Non-pigmented ciliary epithelial cell (primary cell): ENCODE measurements at regions not wholly inside any gene's neighbourhood (a gene's known extent, or its start where the extent isn't known, plus 50 kb on each side); places are given as distances from the start of the nearest gene placed in this dataset.

ENCODE experiments used
- DNase-seq: peaks from one replicate; pipeline ENCODE4 v3.0.0-alpha.2; 2010; ENCODE audit warnings: low read depth

DNA sequence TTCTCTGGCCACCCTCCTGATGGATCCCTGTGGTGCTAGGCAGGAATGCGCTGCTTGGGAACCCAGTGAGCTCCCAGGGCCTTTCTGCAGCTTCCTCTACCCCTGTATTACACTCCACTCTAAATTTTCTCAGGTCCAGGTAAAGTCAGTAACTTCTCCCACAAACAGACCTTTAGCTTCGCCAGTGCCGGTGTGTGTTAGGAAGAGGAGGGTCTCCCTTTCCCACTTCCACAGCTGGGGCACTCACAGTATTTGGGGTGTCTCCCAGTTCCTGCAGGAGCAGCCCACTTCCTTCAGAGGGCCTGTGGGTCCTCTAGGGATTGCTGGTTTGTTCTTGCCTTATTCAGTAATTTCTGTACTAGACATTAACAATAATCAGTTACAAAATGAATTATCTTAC lies 193.5 kb upstream of the PCDH17 start:
- no peak for DNase-seq

DNA sequence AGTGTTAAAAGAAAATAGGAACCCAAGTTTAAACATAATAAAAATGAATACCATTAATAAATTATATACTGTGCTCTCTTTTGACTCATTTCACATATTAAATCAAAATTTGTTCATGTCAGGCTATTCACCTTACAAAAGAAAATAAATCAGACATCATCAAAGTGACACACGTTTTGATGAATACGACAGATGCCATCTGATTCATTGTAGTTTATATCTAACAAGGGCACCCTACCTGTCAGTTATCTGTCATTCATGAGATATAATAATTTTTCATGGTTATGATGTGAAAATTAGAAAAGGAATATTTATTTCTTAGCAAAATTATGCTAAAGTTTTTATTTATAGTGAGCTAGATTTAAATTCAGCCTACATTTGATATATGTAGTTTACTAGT lies 188.1 kb upstream of the PCDH17 start:
- no peak for DNase-seq

DNA sequence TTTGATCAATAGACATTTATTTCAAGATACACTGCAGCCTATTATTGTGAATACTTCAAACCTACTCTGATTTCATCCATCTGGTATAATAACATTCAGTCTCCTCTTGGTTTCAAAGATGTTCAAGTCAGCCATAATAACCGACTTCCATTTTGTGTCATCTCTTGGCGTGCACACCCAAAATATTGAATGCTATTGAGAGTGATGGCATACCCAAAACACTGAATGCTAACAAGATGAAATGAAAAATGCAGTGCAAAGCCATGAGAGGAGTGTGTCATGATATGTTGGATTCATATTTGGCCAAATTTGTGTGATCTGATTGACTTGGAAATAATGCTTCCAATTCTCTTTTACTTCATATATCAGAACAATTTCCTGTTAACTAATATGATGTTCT lies 181.2 kb upstream of the PCDH17 start:
- DNase-seq, result no peak

DNA sequence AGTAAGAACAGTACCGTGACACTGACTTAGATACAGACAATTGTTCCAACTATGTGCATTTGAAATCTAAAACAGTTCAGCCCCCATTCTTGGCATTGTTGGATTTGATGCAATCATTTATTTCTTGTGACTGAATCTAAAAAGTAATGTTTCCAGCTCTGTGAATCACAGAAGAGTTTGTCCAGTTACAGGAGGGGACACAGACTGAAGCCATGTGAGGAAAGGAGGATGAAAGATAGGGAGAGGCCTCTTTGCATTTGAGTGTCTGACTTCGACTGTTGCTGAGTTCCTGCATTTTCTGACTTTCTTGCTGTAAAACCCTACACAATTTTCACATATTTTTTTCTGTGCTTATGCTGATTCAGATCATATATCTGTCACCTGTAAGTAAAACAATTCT lies 179.3 kb upstream of the PCDH17 start:
- DNase-seq, result no peak

DNA sequence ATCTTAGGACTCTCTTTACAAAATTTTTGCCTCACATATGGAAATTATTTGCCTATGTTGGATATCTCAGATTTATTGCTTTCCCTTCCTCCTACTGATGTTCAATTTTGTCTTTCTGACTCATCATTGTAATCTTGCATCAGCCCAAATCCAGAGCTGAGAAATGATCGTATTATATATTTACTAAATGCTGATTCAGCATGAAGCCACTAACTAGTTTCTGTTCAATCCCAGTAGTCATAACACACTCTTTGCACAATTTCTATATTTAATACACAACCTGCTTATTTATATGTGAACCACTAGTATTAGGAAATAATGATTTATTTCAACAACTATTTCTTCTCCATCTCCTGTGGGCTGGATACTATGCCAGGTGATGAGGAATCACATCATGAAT lies 161.1 kb upstream of the PCDH17 start:
- DNase-seq, result no peak

DNA sequence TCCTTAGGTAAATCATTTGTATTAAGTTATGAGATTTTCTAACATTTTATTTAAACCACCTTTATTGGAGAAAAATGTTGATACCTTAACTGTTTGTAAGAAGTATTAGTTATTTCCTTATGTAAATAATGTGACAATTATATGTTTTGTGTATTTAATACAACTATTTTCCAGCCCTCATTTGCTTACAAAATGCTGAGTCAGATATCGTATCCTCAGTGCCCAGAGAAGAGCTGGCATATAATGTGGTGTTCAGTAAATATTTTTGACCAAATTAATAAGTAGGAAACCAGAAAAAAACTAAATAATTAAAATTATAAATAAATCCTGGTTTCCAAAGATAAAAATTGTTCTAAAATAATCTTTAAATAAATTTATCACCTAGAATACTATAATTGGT lies 140.2 kb upstream of the PCDH17 start:
- DNase-seq, result no peak

DNA sequence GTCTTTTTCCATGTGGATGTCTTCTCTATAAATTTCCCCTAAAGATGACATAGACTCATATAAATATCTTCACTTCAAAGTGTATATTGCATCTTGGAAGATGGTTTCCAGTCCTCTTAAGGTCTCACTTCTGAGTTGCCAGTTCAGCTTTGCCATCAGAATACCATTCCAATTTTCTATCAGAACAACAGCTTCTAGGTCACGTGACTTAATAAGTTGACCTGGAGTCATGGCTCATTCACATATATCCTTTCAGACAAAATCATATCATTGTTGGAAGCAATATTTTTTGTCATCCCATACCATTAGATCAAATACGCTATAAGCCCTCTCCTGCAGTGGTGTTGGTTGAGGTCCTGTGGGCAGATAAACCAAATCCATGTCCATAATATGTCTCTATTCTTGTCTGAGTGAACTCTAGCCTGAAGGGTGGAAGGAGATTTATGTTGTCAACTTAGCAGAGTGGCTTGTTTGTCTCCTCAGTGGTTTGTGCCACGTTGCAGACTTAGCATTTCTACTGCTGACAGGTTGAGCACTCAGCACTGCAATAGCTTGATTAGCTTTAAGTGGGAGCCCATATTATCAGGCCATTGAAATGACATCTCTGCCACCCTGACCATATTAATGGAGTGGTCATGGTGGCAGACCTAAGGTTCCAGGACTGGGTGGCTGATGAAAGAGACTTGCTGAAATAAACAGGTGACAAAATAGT lies 123.6 kb upstream of the PCDH17 start:
- no peak for DNase-seq

DNA sequence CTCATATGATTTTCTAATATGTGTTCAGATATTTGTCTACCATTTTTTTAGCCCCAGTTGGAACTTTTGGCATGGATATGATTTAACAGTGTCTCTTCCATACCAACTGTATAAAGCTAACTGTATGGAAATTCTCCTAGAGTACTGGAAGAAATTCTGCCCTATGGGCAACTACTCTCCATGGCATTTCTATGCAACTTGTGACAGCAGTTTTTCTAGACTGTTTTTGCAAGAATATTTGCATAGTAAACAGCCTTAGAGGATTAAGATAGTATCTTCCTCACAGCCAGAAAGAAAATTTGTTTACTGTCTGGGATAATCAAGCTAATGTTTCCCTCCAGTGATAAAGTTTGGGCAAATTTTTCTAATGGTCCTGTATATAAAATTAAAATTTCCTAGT lies 119.9 kb upstream of the PCDH17 start:
- DNase-seq, result no peak

DNA sequence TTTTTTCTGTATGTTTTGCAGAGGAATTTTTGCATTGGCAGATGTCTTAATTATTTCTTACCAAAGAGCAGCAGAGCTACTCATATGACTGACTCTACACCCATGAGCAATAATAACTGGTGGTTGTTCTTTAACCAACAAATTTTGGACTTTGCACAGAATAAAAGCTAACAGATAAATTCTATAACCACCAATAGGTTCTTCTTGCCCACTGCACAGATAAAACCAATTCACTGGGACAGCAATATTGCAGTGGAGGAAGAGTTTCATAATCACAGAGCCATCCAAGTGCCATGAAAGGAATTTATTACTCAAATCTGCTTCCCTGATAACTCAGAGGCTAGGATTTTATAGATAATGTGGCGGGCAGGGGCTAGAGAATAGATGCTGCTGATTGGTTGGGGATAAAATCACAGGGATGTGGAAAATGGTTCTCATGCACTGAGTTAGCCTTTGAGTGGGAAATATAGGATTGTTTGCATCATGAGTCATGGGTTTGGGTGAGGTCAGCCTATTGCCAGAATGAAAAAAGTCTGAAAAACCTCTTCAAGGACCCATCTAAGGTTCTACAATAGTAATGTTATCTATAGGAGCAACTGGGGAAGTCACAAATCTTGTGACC lies 104.3 kb upstream of the PCDH17 start:
- DNase-seq, result no peak

DNA sequence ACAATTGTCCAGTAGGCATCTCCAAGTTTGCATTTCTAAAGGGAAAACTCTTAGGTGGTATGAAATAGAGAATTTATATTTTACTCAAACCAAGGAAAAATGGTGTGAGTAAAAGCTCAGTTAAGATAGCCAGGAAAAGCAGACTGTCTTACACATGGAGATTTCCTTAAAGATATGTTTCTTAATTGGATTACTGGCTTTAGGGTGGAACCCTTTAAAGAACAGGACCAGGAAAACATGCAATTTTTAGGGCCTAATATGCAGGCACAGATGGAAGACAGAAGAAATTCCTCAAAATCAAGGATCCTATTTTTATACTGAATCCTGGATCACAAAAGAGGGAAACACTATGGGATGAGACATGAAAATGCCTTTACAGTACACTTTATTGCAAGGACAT lies 100.3 kb upstream of the PCDH17 start:
- no peak for DNase-seq

DNA sequence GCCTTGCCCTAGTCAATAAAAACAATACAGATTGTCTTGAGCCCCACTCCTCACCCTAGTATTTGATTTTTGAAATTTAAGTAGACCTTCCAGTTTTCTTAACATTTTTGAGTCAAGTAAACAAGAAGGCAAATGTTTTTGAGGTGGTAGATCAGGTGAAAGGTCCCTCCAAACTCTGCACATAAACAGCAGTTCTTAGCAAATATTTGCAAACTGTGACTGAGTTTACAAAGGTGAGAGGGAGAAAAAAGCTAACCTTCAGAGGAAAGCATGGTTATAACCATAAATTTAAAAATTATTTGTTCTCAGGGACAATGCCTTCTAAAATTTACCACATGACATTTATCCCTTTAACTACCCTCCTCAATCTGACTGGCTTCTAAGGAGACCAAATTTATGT lies 84.6 kb upstream of the PCDH17 start:
- no peak for DNase-seq

DNA sequence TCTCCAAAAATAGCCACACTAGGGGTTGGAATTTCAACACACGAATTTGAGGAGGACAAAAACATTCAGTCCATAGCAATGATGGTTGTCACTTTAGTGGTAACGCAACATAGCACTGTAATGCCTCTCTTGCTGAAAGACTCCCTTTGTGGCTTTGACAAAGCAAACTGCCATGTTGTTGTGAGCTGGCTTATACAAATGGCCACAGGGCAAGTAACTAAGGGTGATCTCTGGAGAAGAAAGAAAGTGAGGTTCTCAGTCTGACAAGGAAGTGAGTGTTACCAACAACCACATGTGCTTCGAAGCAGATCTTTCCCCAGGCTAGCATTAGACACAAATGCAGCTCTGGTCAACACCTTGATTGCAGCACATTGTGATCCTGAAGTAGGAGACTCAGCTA lies 79.1 kb upstream of the PCDH17 start:
- DNase-seq, result no peak

DNA sequence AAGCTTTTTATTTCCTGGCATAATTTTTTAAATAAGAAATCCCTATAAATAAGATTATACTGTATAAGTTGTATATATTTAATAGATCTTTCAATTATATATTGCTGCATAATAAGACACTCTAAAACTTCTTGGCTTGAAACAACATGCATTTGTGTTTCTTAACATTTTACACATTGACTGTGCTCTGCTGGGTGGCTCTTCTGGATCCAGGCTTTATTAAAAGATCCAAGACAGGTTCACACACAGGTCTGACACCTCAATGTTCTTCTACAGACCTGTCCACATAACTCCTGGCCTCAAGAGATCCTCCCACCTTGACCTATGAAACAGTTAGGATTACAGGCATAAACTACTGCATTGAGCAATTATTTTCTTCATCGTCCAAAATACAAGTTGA lies 77.6 kb upstream of the PCDH17 start:
- no peak for DNase-seq

DNA sequence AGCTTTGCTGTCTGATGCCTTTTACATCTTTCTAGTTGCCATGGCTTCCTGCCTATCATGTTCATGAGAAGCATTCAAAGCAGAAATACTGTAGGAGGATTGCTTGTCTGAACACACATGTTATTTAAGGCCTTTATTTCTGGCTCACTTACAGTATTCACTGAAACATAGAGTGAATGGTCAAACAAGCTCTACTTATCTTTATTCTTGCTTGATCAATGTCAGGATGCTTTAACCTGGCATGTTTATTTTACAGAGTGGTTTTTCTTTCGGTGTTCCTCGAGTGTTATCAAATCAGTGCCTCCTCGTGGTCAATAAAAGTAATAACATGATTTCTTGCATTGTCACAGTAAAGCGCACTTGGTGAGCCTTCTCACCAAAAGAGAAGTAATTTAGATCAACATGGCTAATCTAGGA lies 73.5 kb upstream of the PCDH17 start:
- no peak for DNase-seq

DNA sequence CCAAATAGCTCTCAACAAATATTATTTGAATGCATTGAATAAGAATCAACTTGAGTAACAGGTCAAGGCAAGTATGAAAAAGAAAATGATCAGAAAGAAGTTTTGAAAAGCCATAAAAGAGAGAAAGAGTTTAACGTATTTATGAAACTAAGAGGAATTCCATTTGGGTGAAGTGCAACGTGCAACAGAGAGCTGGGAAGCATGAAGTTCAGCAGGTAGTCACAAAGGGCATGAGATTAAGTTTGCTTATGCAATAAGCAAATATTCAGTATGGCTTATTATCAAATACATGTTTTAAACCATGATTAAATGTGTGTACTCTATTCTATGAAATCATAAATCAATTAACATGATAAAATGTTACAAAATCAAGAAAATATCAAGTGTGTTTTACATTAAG lies 62.7 kb upstream of the PCDH17 start:
- DNase-seq, result no peak

DNA sequence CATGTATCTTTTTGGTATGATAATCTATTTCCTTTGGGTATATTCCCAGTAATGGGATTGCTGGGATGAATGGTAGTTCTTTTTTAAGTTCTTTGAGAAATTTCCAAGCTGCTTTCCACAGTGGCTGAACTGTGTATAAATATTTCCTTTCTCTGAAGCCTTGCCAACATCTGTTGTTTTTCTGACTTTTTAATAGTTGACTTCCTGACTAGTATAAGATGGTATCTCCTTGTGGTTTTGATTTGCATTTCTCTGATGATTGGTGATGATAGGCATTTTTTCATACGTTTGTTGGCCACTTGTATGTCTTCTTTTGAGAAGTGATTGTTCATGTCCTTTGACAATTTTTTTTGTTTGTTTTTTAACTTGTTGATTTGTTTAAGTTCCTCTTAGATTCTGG lies 61.6 kb upstream of the PCDH17 start:
- peak; percentile 1 for DNase-seq
